ENCODE measurements at regions not wholly inside any gene's neighbourhood (a gene's known extent, or its start where the extent isn't known, plus 50 kb on each side); places are given as distances from the start of the nearest gene placed in this dataset.

- POLR2A ChIA-PET (ENCODE audit: partially characterized antibody): no interaction called here
- no peak for DNase-seq (ENCODE audit: low read depth in 1 of 2, low spot score in 2 of 2)
- Histone ChIP-seq H3K27me3 (replicated peaks in 1 of 4; ENCODE audit: control insufficient read depth in 3 of 4, extremely low read depth in 1 of 4, insufficient read depth in 3 of 4, low read length in 3 of 4) (no peaks in the 10 kb centered on the region; a peak in 1 of 7 replicates), H3K14ac (ENCODE audit: insufficient read length) (no peak overlapping the region), H3K9me3 (ENCODE audit: insufficient read depth in 2 of 2, low read depth in 1 of 2, low read length in 1 of 2) (no peaks in the 10 kb centered on the region), H3K79me1 (ENCODE audit: low read depth, low read length) (no peaks in the 10 kb centered on the region), H2BK20ac (ENCODE audit: low read length) (no peak overlapping the region), H3K79me2 (ENCODE audit: control insufficient read depth in 1 of 2, insufficient read depth in 2 of 2, low read length in 2 of 2) (no peaks in the 10 kb centered on the region), H3K9ac (replicated peaks in 1 of 4; ENCODE audit: extremely low read depth in 1 of 4, low read depth in 3 of 4, low read length in 3 of 4) (no peak overlapping the region), H2AK5ac (ENCODE audit: low read depth, low read length) (no peak overlapping the region), H2AFZ (ENCODE audit: low read length) (no peak overlapping the region), H4K20me1 (replicated peaks in 1 of 2; ENCODE audit: control insufficient read depth in 1 of 2, insufficient read depth in 2 of 2, low read length in 2 of 2) (no peaks in the 10 kb centered on the region), H3K4ac (replicated peaks; ENCODE audit: insufficient read length, low read depth, low read length) (no peak overlapping the region), H3K56ac (replicated peaks; ENCODE audit: insufficient read length, low read depth, low read length) (no peak overlapping the region), H4K5ac (ENCODE audit: insufficient read length, low read depth, low read length) (no peak overlapping the region), H3K23ac (ENCODE audit: insufficient read length) (no peak overlapping the region), H2BK12ac (ENCODE audit: low read depth, low read length) (no peak overlapping the region), H2BK15ac (ENCODE audit: low read length) (no peak overlapping the region), H3K23me2 (ENCODE audit: low read depth, low read length) (no peaks in the 10 kb centered on the region), H3K36me3 (ENCODE audit: control insufficient read depth in 2 of 4, insufficient read depth in 4 of 4, low read length in 3 of 4) (no peaks in the 10 kb centered on the region), H4K8ac (ENCODE audit: extremely low read depth, insufficient read depth, low read length) (no peak overlapping the region), H4K91ac (replicated peaks; ENCODE audit: insufficient read length, low read length) (no peak overlapping the region), H3K4me2 (ENCODE audit: insufficient read depth in 1 of 2, low read depth in 2 of 2, low read length in 2 of 2) (no peak overlapping the region), H3K18ac (ENCODE audit: extremely low read depth, low read length) (no peak overlapping the region), H3K4me1 (replicated peaks in 1 of 4; ENCODE audit: control insufficient read depth in 3 of 4, insufficient read depth in 4 of 4, low read length in 3 of 4) (no peaks in the 10 kb centered on the region), H2BK120ac (replicated peaks; ENCODE audit: low read depth, low read length) (no peak overlapping the region), H2BK5ac (ENCODE audit: low read depth, low read length) (no peak overlapping the region), H3K4me3 (ENCODE audit: extremely low read depth in 1 of 4, insufficient read depth in 2 of 4, low read depth in 3 of 4, low read length in 4 of 4) (no peak overlapping the region), H3K27ac (ENCODE audit: low read depth, low read length) (no peak overlapping the region)
- CTCF ChIA-PET (ENCODE audit: partially characterized antibody): interaction anchor here (2.0 to 2.7 kb wide), 3 partner anchors 8 to 14 kb away, joined by 6 to 8 read pairs (median 8); no protein-coding TSS in a partner anchor
- TF ChIP-seq SP2 (IDR thresholded peaks at IDR 0.05; ENCODE audit: low read length) (no peak), CHD2 (IDR thresholded peaks at IDR 0.05; ENCODE audit: low read length) (no peak), EGR1 (IDR thresholded peaks at IDR 0.05; ENCODE audit: borderline replicate concordance, low read depth, low read length) (no peak), RAD21 (IDR thresholded peaks at IDR 0.05 in 1 of 2, conservative IDR thresholded peaks at IDR 0.05 in 1 of 2; ENCODE audit: low read depth in 2 of 2, low read length in 2 of 2) (no peak), YY1 (IDR thresholded peaks at IDR 0.05; ENCODE audit: low read depth, low read length) (no peak), HDAC6 (IDR thresholded peaks at IDR 0.05; ENCODE audit: low read depth, low read length) (no peak), CBX8 (IDR thresholded peaks at IDR 0.05; ENCODE audit: borderline replicate concordance, low read depth, low read length) (no peak), CBX5 (IDR thresholded peaks at IDR 0.05; ENCODE audit: low read depth, low read length) (no peak), RBBP5 (IDR thresholded peaks at IDR 0.05; ENCODE audit: borderline replicate concordance, low read depth, low read length) (no peak), BCL11A (IDR thresholded peaks at IDR 0.05; ENCODE audit: low read depth in 2 of 2, low read length in 2 of 2) (no peak), PHF8 (conservative IDR thresholded peaks at IDR 0.05; ENCODE audit: low read depth, low read length) (no peak)
- FAIRE-seq: no peak
- 87% methylated on average over 15 of the region's 17 CpGs; no CpG with 5 or more reads in 1 of the 2 experiments for WGBS, 2 experiments (ENCODE audit: extremely low coverage in 1 of 2, insufficient coverage in 1 of 2, insufficient read length in 1 of 2, insufficient replicate concordance in 2 of 2, low coverage in 1 of 2, low lambda C conversion rate in 2 of 2, missing lambda C conversion rate in 1 of 2)
Observed at GRCh38 chr10:118841881-118842605, 87.3 kb upstream of the CACUL1 start.

All from H1 (cell line).